Cardiac fibroblast (primary cell): ENCODE measurements at regions not wholly inside any gene's neighbourhood (a gene's known extent, or its start where the extent isn't known, plus 50 kb on each side); places are given as distances from the start of the nearest gene placed in this dataset.
"Not testable (repeated sequence)": the region's sequence is repeated elsewhere in the genome, so short reads cannot be mapped to it uniquely, and the experiment has no call there.

Experiments used
- DNase-seq, 2 donors: peaks; one replicate each; pipeline versions ENCODE4 v3.0.0 to v3.0.0-alpha.2; 2010; ENCODE audit warnings: low read depth in 2 of 2
- H3K4me3 ChIP-seq, 2 donors: replicated peaks in 1 of 2; 1 replicate in 1 of 2; 2 replicates in 1 of 2; pipeline ENCODE4 v1.5.1; 2011; ENCODE audit warnings: low read depth in 2 of 2, low read length in 2 of 2, mild to moderate bottlenecking in 2 of 2, moderate library complexity in 1 of 2
- CTCF ChIP-seq: IDR thresholded peaks from one replicate; pipeline ENCODE4 v1.5.1; 2011; ENCODE audit warnings: low read depth, mild to moderate bottlenecking, low read length, inconsistent platforms

- no peak overlapping the region for H3K4me3 ChIP-seq
- no peak for DNase-seq
- TF ChIP-seq CTCF, result no peak
Observed at GRCh38 chr1:220942278-220942677, 63.0 kb downstream of the HLX start.

GRCh38 chr1:220942914-220943313 is 63.7 kb downstream of the HLX start:
- not testable (repeated sequence) for DNase-seq, H3K4me3 ChIP-seq

- no peak for DNase-seq
- no peak for TF ChIP-seq CTCF
Observed at GRCh38 chr1:220943319-220943996, 64.2 kb downstream of the HLX start.

GRCh38 chr1:220950576-220950975 is 71.3 kb downstream of the HLX start:
- DNase-seq, result peak in 1 of 2 donors; percentile 20
- no peak overlapping the region for H3K4me3 ChIP-seq
- no peak for TF ChIP-seq CTCF

More at GRCh38 chr1:220943319-220943996, 64.2 kb downstream of the HLX start:
- no peak overlapping the region for H3K4me3 ChIP-seq

GRCh38 chr1:220952961-220953643 is 73.9 kb downstream of the HLX start:
- no peak overlapping the region for H3K4me3 ChIP-seq
- peak in 1 of 2 donors; percentile 24 for DNase-seq
- TF ChIP-seq CTCF, result no peak

GRCh38 chr1:220954321-220955075 is 75.3 kb downstream of the HLX start:
- TF ChIP-seq CTCF, result no peak
- H3K4me3 ChIP-seq, result no peak overlapping the region
- DNase-seq, result peak in 1 of 2 donors; percentile 49

GRCh38 chr1:220955116-220955515 is 75.9 kb downstream of the HLX start:
- no peak overlapping the region for H3K4me3 ChIP-seq
- no peak for DNase-seq
- no peak for TF ChIP-seq CTCF
